Ovary (tissue), 3 donors: ENCODE measurements at regions not wholly inside any gene's neighbourhood (a gene's known extent, or its start where the extent isn't known, plus 50 kb on each side); places are given as distances from the start of the nearest gene placed in this dataset.

Experiments used
- CTCF ChIP-seq, 3 donors: fragments of 450-650 bp in 2 of 3; fragments of 200-600 bp in 1 of 3; IDR thresholded peaks; one replicate each; pipeline versions ENCODE4 v1.5.1 to v1.8.0; 2016 to 2022; ENCODE audit warnings: antibody characterized with exemption in 3 of 3, mild to moderate bottlenecking in 1 of 3
- POLR2A ChIP-seq: fragments of 450-650 bp; IDR thresholded peaks from one replicate; pipeline ENCODE4 v1.6.1; 2017; ENCODE audit warnings: antibody characterized with exemption, mild to moderate bottlenecking, moderate library complexity
- donor health status: DM: no; HTN: no; CAD: no.

GRCh38 chr21:38937844-38938243, 132.1 kb downstream of the ETS2 start:
- no peak for TF ChIP-seq CTCF (IDR thresholded peaks at IDR 0.05)
- TF ChIP-seq POLR2A, result no peak
